T-helper 1 cell treated with Interleukin-12 subunit alpha and Interleukin-12 subunit beta and Interleukin-4 antibody, amounts not matched to agents 30 ng/mL and 1 ng/mL, for 36 hours (primary cell): ENCODE measurements at regions not wholly inside any gene's neighbourhood (a gene's known extent, or its start where the extent isn't known, plus 50 kb on each side); places are given as distances from the start of the nearest gene placed in this dataset.

Experiments used
- intact Hi-C: fragments of 100-400 bp; cut with micrococcal nuclease; formaldehyde crosslinking; loops from one replicate; pipeline ENCODE4 v1.15.1; 2024

DNA sequence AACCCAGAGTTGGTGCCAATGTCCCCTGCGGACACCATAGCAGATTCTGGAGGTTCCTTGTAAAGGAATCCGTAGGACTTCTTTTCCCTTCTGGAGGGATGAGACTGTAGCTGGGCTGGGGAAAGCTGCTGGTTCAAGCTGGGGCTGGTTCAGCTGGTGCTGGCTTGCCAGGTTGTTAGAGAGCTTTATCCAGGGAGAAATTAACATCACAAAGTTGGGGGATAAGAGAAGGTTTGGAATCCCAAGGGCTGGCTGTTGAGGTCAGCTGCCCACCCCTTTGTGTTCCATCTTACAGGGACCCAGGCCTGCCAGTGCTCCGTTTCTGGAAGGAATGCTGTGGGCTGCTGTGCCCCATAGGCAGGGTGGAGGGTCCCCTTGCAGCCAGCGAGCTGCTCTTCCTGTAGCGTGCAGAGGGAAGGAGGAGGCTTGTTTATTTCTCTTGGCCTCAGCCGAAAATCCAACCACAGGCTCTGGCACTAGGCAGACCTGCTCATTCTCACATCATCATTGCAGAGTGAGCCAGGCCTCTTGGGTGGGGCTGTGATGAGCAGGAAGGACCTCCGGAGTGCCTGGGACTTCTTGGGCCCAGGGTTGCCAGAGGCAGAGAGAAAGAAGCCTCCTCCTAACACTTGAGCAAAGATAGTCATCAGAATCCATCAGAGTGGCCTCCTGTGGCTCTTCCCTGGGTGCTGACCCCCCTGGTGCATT is 251.1 kb downstream of the SEC14L1 start:
- intact Hi-C loops = loop anchor here (1.0 kb wide), 3 partner anchors 8 to 18 kb away; no protein-coding TSS in a partner anchor

GRCh38 chr17:77392376-77393273 is 251.9 kb downstream of the SEC14L1 start:
- intact Hi-C loops = loop anchor here (1.0 kb wide), 3 partner anchors 8 to 18 kb away; no protein-coding TSS in a partner anchor

DNA sequence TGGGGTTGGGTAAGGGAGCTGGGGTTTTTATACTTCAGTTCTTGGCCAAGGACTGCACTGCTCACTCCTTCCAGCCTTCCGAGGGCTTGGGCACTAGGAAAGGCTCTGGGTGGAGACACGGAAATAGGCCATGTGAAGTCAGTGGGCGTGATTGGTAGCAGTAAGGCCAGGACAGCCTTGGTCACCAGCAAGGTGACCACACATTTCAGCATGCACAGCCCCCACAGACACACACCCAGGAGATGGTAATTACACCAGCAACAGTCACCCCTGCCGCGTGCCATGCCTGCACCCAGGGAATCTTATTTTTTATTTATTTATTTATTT is 252.5 kb downstream of the SEC14L1 start:
- intact Hi-C loops = no loop called here

GRCh38 chr17:77393867-77394539 is 253.2 kb downstream of the SEC14L1 start:
- intact Hi-C loops = no loop called here

DNA sequence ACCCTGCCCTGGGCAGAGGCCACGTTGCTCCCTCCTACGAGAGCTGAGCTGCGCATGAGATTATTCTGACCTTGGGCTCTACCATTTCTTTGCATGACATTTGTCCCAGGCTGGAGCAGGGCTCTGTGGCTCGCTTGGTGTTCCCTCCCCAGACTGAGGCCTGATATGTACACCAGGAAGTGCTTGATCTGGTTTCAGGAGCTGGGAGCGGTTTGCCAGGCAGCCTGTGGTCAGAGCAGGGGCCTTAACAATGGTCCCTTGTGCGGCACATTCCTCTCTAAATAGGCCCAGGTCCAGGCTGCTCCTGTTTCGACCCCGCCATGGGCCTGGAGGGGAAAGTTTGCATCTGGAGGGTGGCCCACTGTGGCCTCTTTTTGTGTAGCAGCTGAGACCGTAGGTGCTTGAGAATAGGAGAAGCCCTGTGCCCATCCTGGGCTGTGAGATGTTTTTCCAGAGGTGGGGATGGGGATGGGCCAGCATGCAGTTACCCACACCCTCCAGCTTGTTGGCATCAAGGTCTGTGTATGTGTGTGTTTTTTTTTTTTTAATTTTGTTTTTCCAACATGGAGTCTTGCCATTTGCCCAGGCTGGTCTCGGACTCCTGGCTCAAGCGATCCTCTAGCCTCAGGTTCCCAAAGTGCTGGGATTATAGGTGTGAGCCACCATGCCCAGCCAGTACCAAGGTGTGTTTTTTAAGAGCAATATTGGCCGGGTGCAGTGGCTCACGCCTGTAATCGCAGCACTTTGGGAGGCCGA is 253.9 kb downstream of the SEC14L1 start:
- intact Hi-C loops = no loop called here

GRCh38 chr17:77395501-77396048 is 254.8 kb downstream of the SEC14L1 start:
- intact Hi-C loops = no loop called here

DNA sequence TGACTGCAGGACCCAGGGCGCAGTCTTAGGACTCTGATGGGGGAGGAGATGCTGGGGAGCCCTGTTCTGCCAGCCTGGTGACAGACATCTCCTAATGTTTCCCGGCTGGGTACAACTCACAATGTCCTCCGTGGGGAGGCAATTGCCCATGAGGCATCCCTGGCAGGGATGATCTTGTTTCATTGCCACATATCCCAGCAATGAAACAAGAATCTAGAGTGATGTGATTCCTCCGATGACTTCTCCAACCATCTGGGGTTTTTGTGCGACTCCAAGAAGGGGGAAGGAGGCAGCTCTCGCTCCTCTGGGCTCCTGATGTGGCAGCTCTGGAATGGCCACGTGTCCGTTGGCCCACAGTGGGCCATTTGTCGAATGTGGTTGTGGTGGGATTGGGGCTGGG is 255.8 kb downstream of the SEC14L1 start:
- intact Hi-C loops = no loop called here

GRCh38 chr17:77398274-77398673 is 257.5 kb downstream of the SEC14L1 start:
- intact Hi-C loops = no loop called here

GRCh38 chr17:77399319-77399957 is 258.7 kb downstream of the SEC14L1 start:
- intact Hi-C loops = no loop called here

DNA sequence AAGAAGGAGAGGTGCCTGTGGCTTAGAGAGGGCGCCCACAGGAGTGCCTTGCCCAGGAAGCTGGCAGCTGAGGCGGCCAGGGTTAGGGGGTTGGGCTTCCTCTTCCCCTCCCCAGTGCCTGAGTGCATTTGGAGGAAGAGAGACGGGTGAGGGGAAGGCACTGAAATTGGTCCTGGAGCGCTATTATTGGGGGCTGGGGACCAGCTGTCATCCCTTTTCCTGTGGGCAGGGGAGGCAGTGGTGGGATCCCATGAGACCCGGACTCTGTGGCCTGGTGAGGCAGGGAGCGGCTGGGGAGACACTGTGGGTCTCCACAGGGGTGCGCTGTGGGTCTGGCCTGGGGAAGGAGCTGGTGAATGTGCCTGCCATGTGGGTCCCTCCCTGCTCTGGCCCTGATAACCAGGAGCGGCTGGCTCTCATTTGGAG is 259.7 kb downstream of the SEC14L1 start:
- intact Hi-C loops = loop anchor here (1.0 to 2.0 kb wide), 5 partner anchors 8 to 614 kb away; no protein-coding TSS in a partner anchor

- intact Hi-C loops = no loop called here
These were observed 261.5 kb downstream of the SEC14L1 start for GRCh38 chr17:77402159-77402731.

DNA sequence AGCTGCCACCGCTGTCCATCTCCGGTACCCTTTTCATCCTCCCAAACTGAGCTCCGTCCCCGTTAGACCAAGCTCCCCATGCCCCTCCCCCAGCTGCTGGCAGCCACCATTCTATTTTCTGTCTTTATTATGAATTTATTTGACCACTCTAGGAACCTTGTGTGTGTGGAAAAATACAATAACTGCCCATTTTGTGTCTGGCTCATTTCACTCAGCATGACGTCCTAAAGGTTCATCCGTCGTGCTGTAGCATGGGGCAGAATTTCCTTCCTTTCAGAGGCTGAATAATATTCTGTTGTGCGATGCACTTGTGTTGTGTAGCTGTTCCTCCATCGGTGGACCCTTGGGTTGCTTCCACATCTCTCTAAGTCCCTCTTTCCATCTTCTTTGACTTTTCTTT is 263.1 kb downstream of the SEC14L1 start:
- intact Hi-C loops = loop anchor here (1.0 to 2.0 kb wide), 5 partner anchors 12 to 73 kb away; no protein-coding TSS in a partner anchor

- intact Hi-C loops = loop anchor here (1.0 to 2.0 kb wide), 6 partner anchors 13 to 74 kb away; no protein-coding TSS in a partner anchor
These were observed 264.2 kb downstream of the SEC14L1 start for GRCh38 chr17:77404812-77405581.

DNA sequence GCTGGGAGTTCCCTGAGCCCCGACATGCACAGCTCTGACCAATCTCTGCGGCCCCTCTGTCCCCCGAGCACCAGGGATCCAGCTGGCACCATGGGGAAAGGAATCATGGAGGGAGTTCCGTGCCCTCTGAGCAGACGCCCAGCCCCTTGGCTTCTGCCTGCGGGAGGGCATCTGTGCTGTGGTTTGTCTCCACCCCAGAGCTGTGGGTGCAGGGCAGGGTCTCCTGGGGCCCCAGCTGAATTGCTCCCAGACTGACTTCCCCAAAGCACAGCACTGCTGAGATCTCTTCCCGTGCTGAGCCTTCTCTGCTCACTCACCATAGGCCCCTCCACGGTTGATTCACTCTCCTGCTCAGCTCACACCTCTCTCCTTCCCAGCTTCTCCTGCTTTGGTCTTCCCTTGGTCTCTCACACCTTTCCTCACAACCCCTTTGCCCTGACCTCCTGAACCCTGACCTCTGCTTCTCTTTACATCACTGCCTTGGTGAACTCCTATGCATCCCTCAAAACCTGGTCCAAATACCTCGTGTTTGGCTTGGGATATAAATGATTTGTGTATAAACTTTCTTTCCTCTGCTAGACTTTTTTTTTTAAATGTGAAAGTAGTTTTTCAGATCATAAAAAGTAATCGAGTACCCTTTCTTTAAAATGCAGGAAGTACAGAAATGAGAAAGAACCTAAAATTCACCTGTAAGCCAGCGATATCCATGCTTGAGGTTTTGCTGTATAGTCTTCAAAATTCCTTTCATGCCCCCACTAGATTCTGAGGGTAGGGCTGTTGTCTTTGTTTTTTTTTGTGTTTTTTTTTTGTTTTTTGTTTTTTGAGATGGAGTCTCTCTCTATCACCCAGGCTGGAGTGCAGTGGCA is 265.3 kb downstream of the SEC14L1 start:
- intact Hi-C loops = loop anchor here (1.0 to 2.0 kb wide), 4 partner anchors 15 to 55 kb away; no protein-coding TSS in a partner anchor

- intact Hi-C loops = no loop called here
These were observed 266.8 kb downstream of the SEC14L1 start for GRCh38 chr17:77407321-77408277.

- intact Hi-C loops = no loop called here
These were observed 267.5 kb downstream of the SEC14L1 start for GRCh38 chr17:77408284-77408683.
